HCT116 (cell line): ENCODE measurements at regions not wholly inside any gene's neighbourhood (a gene's known extent, or its start where the extent isn't known, plus 50 kb on each side); places are given as distances from the start of the nearest gene placed in this dataset.

Source experiments
- ATAC-seq: fragments of 200-7000 bp; cut with Tn5 transposase; 2 replicates; pipeline ENCODE4 v1.9.1; 2020; ENCODE audit warnings: mild to moderate bottlenecking, moderate library complexity
- BruUV-seq: library from RNA; stranded (reverse); fragments of 400-500 nt; replicated peaks from 2 replicates; lab custom pipeline; 2021; lab: Mats Ljungman, UMichigan
- CTCF ChIA-PET: fragments of 300-600 bp; sonication (Branson Sonifier 250); formaldehyde crosslinking; loops from one replicate; lab custom pipeline; 2021; ENCODE audit warnings: antibody characterized with exemption; lab: Charles Lee
- POLR2A ChIA-PET: fragments of 300-600, 350-600 bp; sonication (Branson Sonifier 250); formaldehyde crosslinking; loops from one replicate; lab custom pipeline; 2021; ENCODE audit warnings: antibody characterized with exemption; lab: Charles Lee
- RAD21 ChIA-PET, 2 experiments: fragments of 300-600 bp; sonication (Branson Sonifier 250); formaldehyde crosslinking; loops; one replicate each; lab custom pipeline; 2023; ENCODE audit warnings: low total read pairs in 2 of 2; ENCODE audit not compliant: uncharacterized antibody in 2 of 2, unreplicated experiment in 2 of 2, low non-redundant PET in 1 of 2; lab: Charles Lee
- DNase-seq: peaks from one replicate; pipeline ENCODE4 v3.0.0-alpha.2; 2010; ENCODE audit warnings: low read depth, low spot score
- H2AFZ ChIP-seq: fragments of 200-600 bp; shearing (Covaris generic), sonication (generic); 2 replicates; pipeline ENCODE4 v1.6.1; 2017; ENCODE audit warnings: low read depth, mixed run types, mixed read lengths, antibody characterized with exemption, low read length; ENCODE audit not compliant: poor library complexity, severe bottlenecking
- H3K27ac ChIP-seq: 2 replicates; pipeline ENCODE4 v1.5.1; 2012; ENCODE audit warnings: low read depth, low read length
- H3K27me3 ChIP-seq: fragments of 200-600 bp; sonication (generic); 2 replicates; pipeline ENCODE4 v1.6.1; 2016; ENCODE audit warnings: mixed run types, low read length, mixed read lengths; ENCODE audit not compliant: insufficient read depth
- H3K36me3 ChIP-seq, 2 experiments: fragments of 200-500 bp in 1 of 2; fragments of 200-600 bp in 1 of 2; sonication (Bioruptor generic) in 1 of 2; sonication (generic) in 1 of 2; 2 replicates each; pipeline versions ENCODE4 v1.5.1 to v1.6.1; 2014 to 2016; ENCODE audit warnings: low read length in 2 of 2, inconsistent platforms in 1 of 2, mixed read lengths in 1 of 2, mixed run types in 1 of 2; ENCODE audit not compliant: insufficient read depth in 2 of 2, control insufficient read depth in 1 of 2
- H3K4me1 ChIP-seq, 2 experiments: fragments of 200-600 bp in 1 of 2; sonication (generic) in 1 of 2; 2 replicates each; pipeline versions ENCODE4 v1.5.1 to v1.6.1; 2012 to 2017; ENCODE audit warnings: low read length in 2 of 2, inconsistent platforms in 1 of 2, mild to moderate bottlenecking in 1 of 2, mixed read lengths in 1 of 2, mixed run types in 1 of 2, moderate library complexity in 1 of 2; ENCODE audit not compliant: insufficient read depth in 2 of 2, control insufficient read depth in 1 of 2
- H3K4me2 ChIP-seq: fragments of 200-600 bp; sonication (generic); 2 replicates; pipeline ENCODE4 v1.6.1; 2017; ENCODE audit warnings: mixed run types, low read length, mixed read lengths
- H3K4me3 ChIP-seq, 2 experiments: fragments of 200-600 bp in 1 of 2; sonication (generic) in 1 of 2; replicated peaks in 1 of 2; 2 replicates each; pipeline ENCODE4 v1.5.1; 2011 to 2016; ENCODE audit warnings: low read length in 2 of 2, control low read depth in 1 of 2, low read depth in 1 of 2, mild to moderate bottlenecking in 1 of 2, mixed read lengths in 1 of 2, mixed run types in 1 of 2
- H3K79me2 ChIP-seq: fragments of 200-600 bp; sonication (generic); 2 replicates; pipeline ENCODE4 v1.6.1; 2017; ENCODE audit warnings: mild to moderate bottlenecking, mixed run types, low read length, moderate library complexity, mixed read lengths; ENCODE audit not compliant: insufficient read depth
- H3K9ac ChIP-seq: fragments of 200-600 bp; sonication (generic); 2 replicates; pipeline ENCODE4 v1.6.1; 2016; ENCODE audit warnings: low read length, mixed read lengths
- H3K9me2 ChIP-seq: fragments of 200-600 bp; sonication (generic), shearing (Covaris generic); 2 replicates; pipeline ENCODE4 v1.6.1; 2017; ENCODE audit warnings: mixed run types, mild to moderate bottlenecking, moderate library complexity; ENCODE audit not compliant: insufficient read depth
- H3K9me3 ChIP-seq, 2 experiments: fragments of 200-500 bp in 1 of 2; fragments of 200-600 bp in 1 of 2; sonication (Bioruptor generic) in 1 of 2; sonication (generic) in 1 of 2; 2 replicates each; pipeline ENCODE4 v1.6.1; 2014 to 2017; ENCODE audit warnings: low read length in 2 of 2, mixed read lengths in 2 of 2, inconsistent platforms in 1 of 2, low read depth in 1 of 2, mild to moderate bottlenecking in 1 of 2, mixed run types in 1 of 2, moderate library complexity in 1 of 2; ENCODE audit not compliant: control insufficient read depth in 1 of 2, insufficient read depth in 1 of 2
- H4K20me1 ChIP-seq: fragments of 200-600 bp; sonication (generic), shearing (Covaris generic); 2 replicates; pipeline ENCODE4 v1.6.1; 2017; ENCODE audit warnings: mixed run types, mild to moderate bottlenecking, moderate library complexity; ENCODE audit not compliant: insufficient read depth
- CTCF ChIP-seq, 3 experiments: fragments of 200-600 bp in 1 of 3; sonication (generic) in 1 of 3; IDR thresholded peaks in 2 of 3; conservative IDR thresholded peaks in 1 of 3; 2 replicates each; pipeline ENCODE4 v1.5.1; 2012 to 2017; ENCODE audit warnings: low read depth in 2 of 3, low read length in 2 of 3, antibody characterized with exemption in 1 of 3, borderline replicate concordance in 1 of 3, control low read depth in 1 of 3, mild to moderate bottlenecking in 1 of 3, mixed read lengths in 1 of 3, mixed run types in 1 of 3, moderate library complexity in 1 of 3; ENCODE audit not compliant: insufficient read depth in 1 of 3
- ELF1 ChIP-seq: IDR thresholded peaks from 2 replicates; pipeline ENCODE4 v1.6.1; 2012; ENCODE audit warnings: low read depth, borderline replicate concordance
- EZH2 ChIP-seq: fragments of 200-600 bp; sonication (generic); IDR thresholded peaks from 2 replicates; pipeline ENCODE4 v1.6.1; 2017; ENCODE audit warnings: antibody characterized with exemption, mixed run types
- EZH2phosphoT487 ChIP-seq: fragments of 200-600 bp; IDR thresholded peaks from 2 replicates; pipeline ENCODE4 v1.6.1; 2018; ENCODE audit warnings: antibody characterized with exemption, borderline replicate concordance
- POLR2A ChIP-seq: IDR thresholded peaks from 2 replicates; pipeline ENCODE4 v1.7.0; 2011; ENCODE audit warnings: borderline replicate concordance; ENCODE audit not compliant: insufficient read depth, insufficient read length; ENCODE audit errors: extremely low read depth
- RAD21 ChIP-seq: IDR thresholded peaks from 2 replicates; pipeline ENCODE4 v1.6.1; 2012; ENCODE audit warnings: low read depth, mild to moderate bottlenecking
- SIN3A ChIP-seq: IDR thresholded peaks from 2 replicates; pipeline ENCODE4 v1.6.1; 2012; ENCODE audit warnings: low read depth
- SP1 ChIP-seq: IDR thresholded peaks from 2 replicates; pipeline ENCODE4 v1.6.1; 2012; ENCODE audit warnings: low read depth
- SRF ChIP-seq: IDR thresholded peaks from 2 replicates; pipeline ENCODE4 v1.6.1; 2012; ENCODE audit warnings: low read depth
- TCF7L2 ChIP-seq: IDR thresholded peaks from 2 replicates; pipeline ENCODE4 v1.7.0; 2011; ENCODE audit warnings: borderline replicate concordance, inconsistent platforms; ENCODE audit not compliant: insufficient read depth, insufficient read length; ENCODE audit errors: extremely low read depth
- ZBTB33 ChIP-seq: IDR thresholded peaks from 2 replicates; pipeline ENCODE4 v1.6.1; 2011; ENCODE audit warnings: mild to moderate bottlenecking, low read length, moderate library complexity; ENCODE audit not compliant: insufficient replicate concordance; ENCODE audit errors: extremely low read depth
- ZFX ChIP-seq: fragments of 450-650 bp; IDR thresholded peaks from 2 replicates; pipeline ENCODE4 v1.6.1; 2017
- ZNF274 ChIP-seq: fragments of 200-500 bp; sonication (Bioruptor generic); IDR thresholded peaks from 2 replicates; pipeline ENCODE4 v1.6.1; 2014; ENCODE audit warnings: mild to moderate bottlenecking, low read depth, low read length, inconsistent platforms
- intact Hi-C: fragments of 100-400 bp; cut with micrococcal nuclease; formaldehyde crosslinking; loops from 2 replicates; pipeline ENCODE4 v1.10.0; 2022
- TF ChIP-seq, protein P1 (sequence below): IDR thresholded peaks from 2 replicates; pipeline ENCODE4 v1.6.1; 2012; ENCODE audit warnings: low read depth

- TF ChIP-seq ZBTB33 (no peak), SIN3A (no peak), SP1 (no peak), CTCF (IDR thresholded peaks at IDR 0.05 in 2 of 3, conservative IDR thresholded peaks at IDR 0.05 in 1 of 3; ENCODE audit: borderline replicate concordance in 1 of 3, insufficient read depth in 1 of 3, low read depth in 2 of 3, low read length in 2 of 3) (no peak), TCF7L2 (no peak), EZH2 (no peak), ZNF274 (no peak)
Measured at GRCh38 chr5:87551911-87552310, 139.2 kb upstream of the CCNH start (continued).

DNA sequence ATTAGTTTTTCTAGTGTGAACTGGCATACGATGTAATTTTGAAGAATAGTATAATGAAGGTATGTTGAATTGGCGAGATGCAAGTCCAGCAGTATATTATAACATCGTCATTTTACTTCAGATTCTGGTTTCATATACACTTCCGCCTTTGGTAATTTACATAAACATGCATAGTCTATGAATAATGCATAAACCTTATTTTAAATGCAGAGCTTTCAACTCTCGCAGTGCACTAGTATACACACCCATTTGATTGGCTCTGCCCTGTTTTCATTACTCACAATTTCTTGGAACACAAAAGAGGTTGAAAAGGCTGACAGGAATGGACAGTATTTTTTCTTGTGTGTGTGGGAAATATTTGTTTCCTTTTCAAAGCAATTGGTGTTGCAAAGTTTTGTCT, 128.9 kb upstream of the CCNH start:
- BruUV-seq = no TSS peak
- Histone ChIP-seq H3K4me2 (peak overlapping the region; percentile 18; the same call in 1 of the 2 replicates), H3K9me2 (no peaks in the 10 kb centered on the region), H4K20me1 (no peaks in the 10 kb centered on the region), H3K4me1 (no peaks in the 10 kb centered on the region), H3K36me3 (no peaks in the 10 kb centered on the region), H3K27me3 (no peaks in the 10 kb centered on the region), H3K9me3 (no peaks in the 10 kb centered on the region), H3K79me2 (no peaks in the 10 kb centered on the region), H3K4me3 (no peak overlapping the region), H3K9ac (no peak overlapping the region), H3K27ac (no peak overlapping the region), H2AFZ (peak overlapping the region; percentile 89)
- ATAC-seq = no peak
- CTCF ChIA-PET = interaction anchor here (0.5 to 1.0 kb wide), 3 partner anchors 12 to 240 kb away, joined by 3 to 4 read pairs (median 4); no protein-coding TSS in a partner anchor
- no peak for DNase-seq
- RAD21 ChIA-PET = no interaction called here
- intact Hi-C loops = loop anchor here (10.0 kb wide), 1 partner anchor 1153 kb away; no protein-coding TSS in a partner anchor
- POLR2A ChIA-PET = no interaction called here
- TF ChIP-seq SP1 (no peak), ELF1 (no peak), RAD21 (no peak), POLR2A (no peak), CTCF (IDR thresholded peaks at IDR 0.05 in 2 of 3, conservative IDR thresholded peaks at IDR 0.05 in 1 of 3; ENCODE audit: borderline replicate concordance in 1 of 3, insufficient read depth in 1 of 3, low read depth in 2 of 3, low read length in 2 of 3) (no peak), ZFX (no peak), TCF7L2 (no peak), EZH2phosphoT487 (no peak), SRF (no peak), ZNF274 (no peak)
- TF ChIP-seq, protein P1, sequence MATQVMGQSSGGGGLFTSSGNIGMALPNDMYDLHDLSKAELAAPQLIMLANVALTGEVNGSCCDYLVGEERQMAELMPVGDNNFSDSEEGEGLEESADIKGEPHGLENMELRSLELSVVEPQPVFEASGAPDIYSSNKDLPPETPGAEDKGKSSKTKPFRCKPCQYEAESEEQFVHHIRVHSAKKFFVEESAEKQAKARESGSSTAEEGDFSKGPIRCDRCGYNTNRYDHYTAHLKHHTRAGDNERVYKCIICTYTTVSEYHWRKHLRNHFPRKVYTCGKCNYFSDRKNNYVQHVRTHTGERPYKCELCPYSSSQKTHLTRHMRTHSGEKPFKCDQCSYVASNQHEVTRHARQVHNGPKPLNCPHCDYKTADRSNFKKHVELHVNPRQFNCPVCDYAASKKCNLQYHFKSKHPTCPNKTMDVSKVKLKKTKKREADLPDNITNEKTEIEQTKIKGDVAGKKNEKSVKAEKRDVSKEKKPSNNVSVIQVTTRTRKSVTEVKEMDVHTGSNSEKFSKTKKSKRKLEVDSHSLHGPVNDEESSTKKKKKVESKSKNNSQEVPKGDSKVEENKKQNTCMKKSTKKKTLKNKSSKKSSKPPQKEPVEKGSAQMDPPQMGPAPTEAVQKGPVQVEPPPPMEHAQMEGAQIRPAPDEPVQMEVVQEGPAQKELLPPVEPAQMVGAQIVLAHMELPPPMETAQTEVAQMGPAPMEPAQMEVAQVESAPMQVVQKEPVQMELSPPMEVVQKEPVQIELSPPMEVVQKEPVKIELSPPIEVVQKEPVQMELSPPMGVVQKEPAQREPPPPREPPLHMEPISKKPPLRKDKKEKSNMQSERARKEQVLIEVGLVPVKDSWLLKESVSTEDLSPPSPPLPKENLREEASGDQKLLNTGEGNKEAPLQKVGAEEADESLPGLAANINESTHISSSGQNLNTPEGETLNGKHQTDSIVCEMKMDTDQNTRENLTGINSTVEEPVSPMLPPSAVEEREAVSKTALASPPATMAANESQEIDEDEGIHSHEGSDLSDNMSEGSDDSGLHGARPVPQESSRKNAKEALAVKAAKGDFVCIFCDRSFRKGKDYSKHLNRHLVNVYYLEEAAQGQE = no peak
